HG02763 (cell line): ENCODE measurements at regions not wholly inside any gene's neighbourhood (a gene's known extent, or its start where the extent isn't known, plus 50 kb on each side); places are given as distances from the start of the nearest gene placed in this dataset.

Source experiments
- ATAC-seq: cut with Tn5 transposase; IDR thresholded peaks from one replicate; pipeline ENCODE4 v1.9.1; 2021; ENCODE audit warnings: mild to moderate bottlenecking, moderate library complexity; ENCODE audit not compliant: unreplicated experiment

- ATAC-seq = no peak
Observed at GRCh38 chr12:98244136-98244535, 271.3 kb upstream of the TMPO start.

GRCh38 chr12:98253207-98254037 lies 262.0 kb upstream of the TMPO start:
- ATAC-seq = no peak

DNA sequence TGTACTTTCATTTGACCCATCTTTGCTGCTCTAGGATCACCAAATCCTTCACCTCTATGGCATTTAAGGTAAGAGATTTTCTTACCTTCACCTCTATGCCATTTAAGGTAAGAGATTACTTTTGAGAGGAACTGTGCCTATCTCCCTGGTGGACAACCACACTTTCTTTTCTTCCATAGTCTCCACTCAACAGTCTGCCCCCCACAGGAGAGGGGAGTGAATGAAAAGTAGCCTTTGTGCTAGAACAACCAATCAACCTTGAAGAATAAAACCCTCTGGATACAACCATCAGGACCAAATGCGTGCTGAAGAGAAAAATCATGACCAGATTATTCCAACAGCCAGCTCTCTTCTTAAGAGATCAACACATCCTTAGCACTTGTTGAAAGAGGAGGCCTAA lies 258.6 kb upstream of the TMPO start:
- no peak for ATAC-seq

DNA sequence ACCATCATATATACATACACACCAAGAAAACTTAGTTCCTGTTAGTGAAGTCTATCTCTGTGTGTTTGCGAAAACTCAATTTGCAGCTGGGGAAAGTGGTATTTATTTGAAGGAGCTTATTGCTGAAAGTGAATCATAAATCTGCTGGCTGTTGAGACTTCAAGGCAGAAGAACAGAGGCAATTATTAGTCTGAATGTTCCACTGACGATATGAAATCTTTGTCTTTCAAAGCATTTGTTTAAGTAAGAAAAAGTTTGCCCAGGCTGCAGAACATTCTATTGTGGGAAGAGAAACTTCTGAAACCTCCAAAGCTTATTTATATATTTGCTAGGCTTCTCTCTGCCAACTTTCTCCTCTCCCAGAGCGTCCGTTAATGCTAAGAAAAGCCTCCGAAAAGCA lies 255.7 kb upstream of the TMPO start:
- no peak for ATAC-seq

DNA sequence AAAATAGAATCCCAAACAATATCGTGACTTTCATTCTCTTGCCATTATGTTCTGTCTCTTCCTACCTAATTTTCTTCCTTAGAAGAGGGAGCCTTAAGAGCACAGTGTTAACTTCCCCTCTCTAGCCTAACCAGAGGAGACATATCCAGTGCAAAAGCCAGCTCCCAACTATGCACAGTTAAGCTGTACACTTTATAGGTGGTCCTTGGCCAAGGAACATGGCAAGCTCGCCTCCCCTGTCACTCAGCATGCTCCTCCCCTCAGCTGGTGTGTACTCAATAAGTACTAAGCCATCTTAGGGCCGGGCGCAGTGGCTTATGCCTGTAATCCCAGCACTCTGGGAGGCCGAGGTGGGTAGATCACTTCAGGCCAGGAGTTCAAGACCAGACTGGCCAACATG lies 255.1 kb upstream of the TMPO start:
- ATAC-seq = no peak

DNA sequence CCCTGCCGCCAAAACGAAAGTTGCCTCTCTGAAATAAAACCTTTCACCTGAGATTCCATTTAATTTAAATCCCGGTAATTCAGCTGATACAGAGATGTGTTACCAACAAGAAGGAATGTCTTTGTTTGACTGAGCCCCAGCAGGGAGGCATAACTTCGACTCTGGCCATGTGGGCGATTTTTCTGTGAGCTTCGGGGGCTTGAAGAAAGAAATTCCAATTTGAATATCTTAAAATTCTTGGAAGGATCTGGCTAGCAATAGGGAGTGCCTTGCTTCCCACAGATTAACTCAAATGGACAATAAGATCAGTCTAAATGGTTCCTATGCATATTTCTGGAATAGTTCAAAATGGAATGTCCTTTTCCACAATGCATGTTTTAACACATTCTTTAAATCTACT lies 252.5 kb upstream of the TMPO start:
- no peak for ATAC-seq

DNA sequence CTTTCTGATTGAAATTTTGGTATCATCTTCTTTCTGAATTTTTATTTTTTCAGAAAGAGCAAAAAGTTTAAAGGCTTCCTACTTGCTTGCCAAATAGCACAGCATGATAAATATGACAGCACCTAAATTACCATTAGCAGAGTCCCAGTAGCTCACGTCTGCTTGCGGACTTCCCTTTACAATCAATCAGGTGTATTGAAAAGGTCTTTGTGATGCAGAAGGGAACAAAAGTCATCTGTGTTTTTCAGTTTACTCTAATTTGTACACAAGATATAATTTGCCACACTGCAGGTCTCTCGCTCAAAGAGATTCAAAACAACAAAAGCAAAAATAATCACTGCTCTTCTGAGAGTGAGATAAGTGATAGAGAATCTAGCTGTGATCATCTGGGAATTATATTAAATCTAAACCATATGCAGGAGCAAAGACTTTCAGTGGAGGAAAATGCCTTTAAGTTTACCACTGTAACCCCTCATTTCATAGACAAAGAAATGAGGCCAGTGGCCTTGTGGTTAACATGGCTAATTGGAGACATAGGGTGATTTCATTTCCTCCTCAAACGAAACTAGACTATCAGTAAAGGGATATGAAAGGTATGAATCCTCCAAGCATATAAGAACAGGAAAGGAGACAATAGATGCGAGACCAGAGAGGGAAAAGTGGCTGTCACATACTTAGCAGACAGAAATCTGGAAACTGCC lies 240.8 kb upstream of the TMPO start:
- ATAC-seq = peak; percentile 98

GRCh38 chr12:98275131-98275475 lies 240.3 kb upstream of the TMPO start:
- ATAC-seq = peak; percentile 34

DNA sequence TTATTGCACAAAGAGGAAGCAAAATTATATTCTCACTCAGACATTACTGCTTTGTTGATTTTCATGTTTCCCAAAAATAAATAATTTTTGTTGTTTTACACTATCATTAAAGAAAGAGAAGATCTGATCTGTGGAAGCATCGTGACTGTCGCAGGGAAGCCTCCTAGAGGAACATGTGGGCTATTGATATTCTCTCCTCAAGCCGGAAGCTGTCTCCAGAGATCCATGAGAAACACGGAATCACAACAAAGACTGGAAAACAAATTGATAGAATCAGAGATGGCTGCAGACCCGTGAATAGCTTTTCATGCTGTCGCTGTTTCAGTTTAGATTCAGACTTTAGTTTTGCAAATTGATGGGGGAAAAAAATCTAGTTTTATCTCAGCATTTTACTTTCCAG lies 235.2 kb upstream of the TMPO start:
- ATAC-seq = no peak

DNA sequence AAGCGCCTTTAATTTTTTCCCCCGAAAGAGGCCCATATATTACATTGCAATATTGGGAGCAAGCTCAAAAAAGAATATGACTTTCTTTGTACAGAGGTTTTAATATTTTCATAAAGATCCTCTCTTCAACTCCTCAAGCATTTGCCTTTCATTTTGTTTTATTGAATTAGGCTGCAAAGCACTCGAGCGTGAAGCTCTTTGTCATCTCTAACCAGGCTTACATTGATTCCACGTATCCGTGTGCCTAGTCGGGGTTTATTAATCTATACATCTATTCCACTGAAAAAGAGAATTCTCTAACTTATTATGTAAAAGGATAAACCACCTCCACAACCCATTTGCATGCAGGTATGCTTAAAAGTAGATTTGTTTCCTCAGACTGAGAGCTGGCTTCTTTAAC lies 234.8 kb upstream of the TMPO start:
- ATAC-seq = no peak

GRCh38 chr12:98291828-98292227 lies 223.6 kb upstream of the TMPO start:
- ATAC-seq = no peak

GRCh38 chr12:98294051-98294805 lies 221.2 kb upstream of the TMPO start:
- no peak for ATAC-seq

- ATAC-seq = no peak
Observed at GRCh38 chr12:98295681-98296080, 219.7 kb upstream of the TMPO start.

GRCh38 chr12:98296462-98297079 lies 218.8 kb upstream of the TMPO start:
- no peak for ATAC-seq

GRCh38 chr12:98297538-98297937 lies 217.9 kb upstream of the TMPO start:
- ATAC-seq = no peak

GRCh38 chr12:98308141-98308540 lies 207.2 kb upstream of the TMPO start:
- no peak for ATAC-seq

GRCh38 chr12:98317939-98318899 lies 197.2 kb upstream of the TMPO start:
- no peak for ATAC-seq

GRCh38 chr12:98319716-98320425 lies 195.5 kb upstream of the TMPO start:
- ATAC-seq = no peak

GRCh38 chr12:98325003-98325402 lies 190.4 kb upstream of the TMPO start:
- ATAC-seq = no peak

DNA sequence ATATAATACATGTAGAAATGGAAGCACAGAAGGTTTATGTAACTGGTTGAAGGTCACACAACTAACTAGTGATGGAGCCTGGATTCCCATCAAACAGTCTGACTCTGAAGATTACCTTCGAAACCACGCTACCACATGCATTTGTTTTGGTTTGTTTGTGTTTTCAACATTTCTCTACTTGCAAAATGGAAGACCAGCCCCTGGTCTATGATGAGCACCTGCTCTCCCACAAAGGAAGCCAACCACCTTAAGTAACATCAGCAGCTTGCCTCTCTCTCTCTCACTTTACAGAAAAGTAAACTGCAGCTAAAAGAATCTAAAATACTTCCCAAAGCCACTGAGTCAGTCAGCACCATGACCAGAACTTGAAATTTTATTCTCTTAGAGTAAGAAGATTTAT lies 186.9 kb upstream of the TMPO start:
- ATAC-seq = no peak
